ENCODE measurements at regions not wholly inside any gene's neighbourhood (a gene's known extent, or its start where the extent isn't known, plus 50 kb on each side); places are given as distances from the start of the nearest gene placed in this dataset.

DNA sequence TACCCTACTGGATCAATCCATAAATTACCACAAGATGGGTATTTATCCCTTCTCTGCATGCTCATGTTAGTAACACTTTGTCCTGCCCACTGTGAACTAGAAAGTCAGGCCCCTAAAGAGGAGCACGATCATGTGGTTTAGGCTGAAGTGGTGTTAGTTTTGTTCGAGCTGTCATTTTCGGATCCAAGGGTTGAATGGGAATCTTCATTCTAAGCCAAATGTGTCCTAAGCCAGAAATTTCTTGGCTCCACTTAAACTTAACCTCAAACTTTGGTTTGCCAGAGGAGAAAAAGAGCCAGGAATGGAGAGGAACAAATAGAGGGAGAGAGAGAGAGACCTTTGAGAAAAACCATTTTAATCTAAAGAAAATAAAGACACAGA lies 837.7 kb upstream of the ZNF608 start:
- H3K27ac ChIP-seq (ENCODE audit: low read depth, low read length), result no peak overlapping the region

DNA sequence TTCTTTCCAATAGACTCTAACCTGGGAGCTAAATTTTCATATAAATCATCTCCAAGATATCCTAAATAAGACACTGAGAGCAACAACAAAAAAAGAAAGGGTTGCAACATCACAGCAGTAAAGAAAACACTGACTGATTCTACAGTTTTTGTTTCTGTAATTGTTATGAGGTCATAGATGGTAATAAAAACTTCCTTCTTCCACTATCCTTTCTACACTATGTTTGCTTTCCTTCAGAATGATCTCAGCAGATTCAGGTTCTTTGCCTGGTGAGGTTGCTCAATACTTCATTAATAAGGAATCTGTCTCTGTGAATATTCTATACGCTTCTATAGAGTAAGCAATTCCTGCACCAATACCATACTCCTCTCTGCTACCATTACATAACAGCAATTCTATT lies 835.6 kb upstream of the GRAMD2B start:
- no peak overlapping the region for H3K27ac ChIP-seq (ENCODE audit: low read depth, low read length)
- WGBS (ENCODE audit: insufficient coverage), result no CpG with 5 or more reads among the region's 1 CpG
- H3K36me3 ChIP-seq (ENCODE audit: control insufficient read depth, insufficient read depth, low read length), result no peaks in the 10 kb centered on the region
- H3K4me3 ChIP-seq (ENCODE audit: low read depth, low read length), result no peak overlapping the region
- H3K4me1 ChIP-seq (ENCODE audit: control insufficient read depth, insufficient read depth, low read length), result no peaks in the 10 kb centered on the region
- no peaks in the 10 kb centered on the region for H3K27me3 ChIP-seq (ENCODE audit: control insufficient read depth, insufficient read depth, low read length)
- DNase-seq (ENCODE audit: low read depth in 4 of 6, low spot score in 6 of 6), result no peak
- no peaks in the 10 kb centered on the region for H3K9me3 ChIP-seq (ENCODE audit: control insufficient read depth, insufficient read depth, low read length)

More for the DNA sequence above, 837.7 kb upstream of the ZNF608 start:
- no CpG with 5 or more reads among the region's 3 CpGs for WGBS (ENCODE audit: insufficient coverage)
- Histone ChIP-seq H3K4me1 (ENCODE audit: control insufficient read depth, insufficient read depth, low read length) (no peaks in the 10 kb centered on the region), H3K36me3 (ENCODE audit: control insufficient read depth, insufficient read depth, low read length) (no peaks in the 10 kb centered on the region), H3K9me3 (ENCODE audit: control insufficient read depth, insufficient read depth, low read length) (peaks cover 1% of the 10 kb centered on the region), H3K4me3 (ENCODE audit: low read depth, low read length) (no peak overlapping the region), H3K27me3 (ENCODE audit: control insufficient read depth, insufficient read depth, low read length) (no peaks in the 10 kb centered on the region)
- peak in 2 of 6 donors; percentile 44 to 91 for DNase-seq (ENCODE audit: low read depth in 4 of 6, low spot score in 6 of 6)

DNA sequence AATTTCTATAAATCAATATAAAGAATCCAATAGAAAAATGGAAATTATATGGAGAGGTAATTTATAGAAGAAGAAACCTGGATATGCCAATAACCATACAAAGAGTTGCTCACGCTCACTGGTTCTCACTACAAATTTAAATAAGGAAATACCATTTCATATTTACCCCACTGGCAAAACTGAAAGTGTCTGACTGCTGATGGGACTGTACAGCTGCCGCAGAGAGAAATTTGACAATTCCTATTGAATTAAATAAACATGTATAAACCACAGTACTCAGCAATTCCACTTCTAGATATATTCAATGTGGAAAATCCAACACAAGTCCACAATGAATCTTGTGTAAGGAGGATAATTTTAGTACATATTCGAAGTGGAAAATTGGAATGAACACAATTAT lies 830.4 kb upstream of the GRAMD2B start:
- no peaks in the 10 kb centered on the region for H3K36me3 ChIP-seq (ENCODE audit: control insufficient read depth, insufficient read depth, low read length)

GRCh38 chr5:125595095-125595494 lies 828.1 kb upstream of the GRAMD2B start:
- DNase-seq (ENCODE audit: low read depth in 4 of 6, low spot score in 6 of 6), result peak in 2 of 6 donors; percentile 53 to 79

More for the DNA sequence above, 830.4 kb upstream of the GRAMD2B start:
- no peak for DNase-seq (ENCODE audit: low read depth in 4 of 6, low spot score in 6 of 6)
- no peaks in the 10 kb centered on the region for H3K9me3 ChIP-seq (ENCODE audit: control insufficient read depth, insufficient read depth, low read length)
- no CpG with 5 or more reads among the region's 3 CpGs for WGBS (ENCODE audit: insufficient coverage)
- H3K27me3 ChIP-seq (ENCODE audit: control insufficient read depth, insufficient read depth, low read length), result no peaks in the 10 kb centered on the region
- H3K27ac ChIP-seq (ENCODE audit: low read depth, low read length), result no peak overlapping the region
- no peak overlapping the region for H3K4me3 ChIP-seq (ENCODE audit: low read depth, low read length)
- no peaks in the 10 kb centered on the region for H3K4me1 ChIP-seq (ENCODE audit: control insufficient read depth, insufficient read depth, low read length)

GRCh38 chr5:125595845-125596244 lies 827.4 kb upstream of the GRAMD2B start:
- DNase-seq (ENCODE audit: low read depth in 4 of 6, low spot score in 6 of 6), result no peak
- Histone ChIP-seq H3K27ac (ENCODE audit: low read depth, low read length) (no peak overlapping the region), H3K27me3 (ENCODE audit: control insufficient read depth, insufficient read depth, low read length) (no peaks in the 10 kb centered on the region), H3K36me3 (ENCODE audit: control insufficient read depth, insufficient read depth, low read length) (no peaks in the 10 kb centered on the region), H3K9me3 (ENCODE audit: control insufficient read depth, insufficient read depth, low read length) (no peaks in the 10 kb centered on the region), H3K4me1 (ENCODE audit: control insufficient read depth, insufficient read depth, low read length) (no peaks in the 10 kb centered on the region), H3K4me3 (ENCODE audit: low read depth, low read length) (no peak overlapping the region)
- 91% methylated on average over 1 of the region's 3 CpGs for WGBS (ENCODE audit: insufficient coverage)

More at GRCh38 chr5:125595095-125595494, 828.1 kb upstream of the GRAMD2B start:
- Histone ChIP-seq H3K27ac (ENCODE audit: low read depth, low read length) (no peak overlapping the region), H3K9me3 (ENCODE audit: control insufficient read depth, insufficient read depth, low read length) (no peaks in the 10 kb centered on the region), H3K4me1 (ENCODE audit: control insufficient read depth, insufficient read depth, low read length) (no peaks in the 10 kb centered on the region), H3K4me3 (ENCODE audit: low read depth, low read length) (no peak overlapping the region), H3K27me3 (ENCODE audit: control insufficient read depth, insufficient read depth, low read length) (no peaks in the 10 kb centered on the region), H3K36me3 (ENCODE audit: control insufficient read depth, insufficient read depth, low read length) (no peaks in the 10 kb centered on the region)
- 68% methylated on average over 2 of the region's 6 CpGs for WGBS (ENCODE audit: insufficient coverage)

GRCh38 chr5:125597338-125597737 lies 825.9 kb upstream of the GRAMD2B start:
- no peaks in the 10 kb centered on the region for H3K27me3 ChIP-seq (ENCODE audit: control insufficient read depth, insufficient read depth, low read length)
- WGBS (ENCODE audit: insufficient coverage), result no CpG with 5 or more reads among the region's 2 CpGs
- no peak overlapping the region for H3K27ac ChIP-seq (ENCODE audit: low read depth, low read length)
- no peak overlapping the region for H3K4me3 ChIP-seq (ENCODE audit: low read depth, low read length)
- no peaks in the 10 kb centered on the region for H3K4me1 ChIP-seq (ENCODE audit: control insufficient read depth, insufficient read depth, low read length)
- no peaks in the 10 kb centered on the region for H3K36me3 ChIP-seq (ENCODE audit: control insufficient read depth, insufficient read depth, low read length)
- DNase-seq (ENCODE audit: low read depth in 4 of 6, low spot score in 6 of 6), result no peak
- no peaks in the 10 kb centered on the region for H3K9me3 ChIP-seq (ENCODE audit: control insufficient read depth, insufficient read depth, low read length)

GRCh38 chr5:125600559-125600958 lies 822.6 kb upstream of the GRAMD2B start:
- WGBS (ENCODE audit: insufficient coverage), result 88% methylated on average over 1 of the region's 1 CpG
- no peaks in the 10 kb centered on the region for H3K9me3 ChIP-seq (ENCODE audit: control insufficient read depth, insufficient read depth, low read length)

DNA sequence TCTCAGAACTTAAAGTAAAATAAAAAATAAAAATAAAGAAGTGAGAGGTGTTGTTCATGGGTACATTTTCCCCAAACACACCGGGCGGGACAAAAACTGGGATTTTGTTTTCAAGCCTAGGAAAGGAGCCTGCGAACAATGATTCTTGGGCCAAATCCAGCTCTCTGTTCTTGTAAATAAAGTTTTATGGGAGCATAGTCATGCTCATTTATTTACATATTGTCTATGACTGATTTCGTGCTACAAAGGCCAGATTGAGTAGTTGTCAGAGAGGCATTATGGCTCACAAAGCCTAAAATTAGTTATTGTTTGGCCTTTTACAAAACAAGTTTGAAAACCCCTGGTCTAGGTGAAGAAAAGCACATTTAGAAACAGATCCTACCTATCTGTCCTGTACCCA lies 821.0 kb upstream of the GRAMD2B start:
- no peaks in the 10 kb centered on the region for H3K36me3 ChIP-seq (ENCODE audit: control insufficient read depth, insufficient read depth, low read length)
- no peak overlapping the region for H3K4me3 ChIP-seq (ENCODE audit: low read depth, low read length)
- no peaks in the 10 kb centered on the region for H3K4me1 ChIP-seq (ENCODE audit: control insufficient read depth, insufficient read depth, low read length)
- H3K27me3 ChIP-seq (ENCODE audit: control insufficient read depth, insufficient read depth, low read length), result no peaks in the 10 kb centered on the region
- WGBS (ENCODE audit: insufficient coverage), result 80% methylated on average over 1 of the region's 4 CpGs
- DNase-seq (ENCODE audit: low read depth in 4 of 6, low spot score in 6 of 6), result no peak
- no peak overlapping the region for H3K27ac ChIP-seq (ENCODE audit: low read depth, low read length)
- H3K9me3 ChIP-seq (ENCODE audit: control insufficient read depth, insufficient read depth, low read length), result no peaks in the 10 kb centered on the region

More at GRCh38 chr5:125600559-125600958, 822.6 kb upstream of the GRAMD2B start:
- H3K4me1 ChIP-seq (ENCODE audit: control insufficient read depth, insufficient read depth, low read length), result no peaks in the 10 kb centered on the region
- no peak for DNase-seq (ENCODE audit: low read depth in 4 of 6, low spot score in 6 of 6)
- H3K27me3 ChIP-seq (ENCODE audit: control insufficient read depth, insufficient read depth, low read length), result no peaks in the 10 kb centered on the region
- H3K27ac ChIP-seq (ENCODE audit: low read depth, low read length), result no peak overlapping the region
- no peak overlapping the region for H3K4me3 ChIP-seq (ENCODE audit: low read depth, low read length)
- no peaks in the 10 kb centered on the region for H3K36me3 ChIP-seq (ENCODE audit: control insufficient read depth, insufficient read depth, low read length)

- Histone ChIP-seq H3K4me3 (ENCODE audit: low read depth, low read length) (no peak overlapping the region), H3K27me3 (ENCODE audit: control insufficient read depth, insufficient read depth, low read length) (no peaks in the 10 kb centered on the region), H3K9me3 (ENCODE audit: control insufficient read depth, insufficient read depth, low read length) (no peaks in the 10 kb centered on the region), H3K27ac (ENCODE audit: low read depth, low read length) (no peak overlapping the region), H3K36me3 (ENCODE audit: control insufficient read depth, insufficient read depth, low read length) (no peaks in the 10 kb centered on the region), H3K4me1 (ENCODE audit: control insufficient read depth, insufficient read depth, low read length) (no peaks in the 10 kb centered on the region)
- no CpG with 5 or more reads among the region's 3 CpGs for WGBS (ENCODE audit: insufficient coverage)
- DNase-seq (ENCODE audit: low read depth in 4 of 6, low spot score in 6 of 6), result no peak
Observed at GRCh38 chr5:125603321-125603720, 819.9 kb upstream of the GRAMD2B start.

DNA sequence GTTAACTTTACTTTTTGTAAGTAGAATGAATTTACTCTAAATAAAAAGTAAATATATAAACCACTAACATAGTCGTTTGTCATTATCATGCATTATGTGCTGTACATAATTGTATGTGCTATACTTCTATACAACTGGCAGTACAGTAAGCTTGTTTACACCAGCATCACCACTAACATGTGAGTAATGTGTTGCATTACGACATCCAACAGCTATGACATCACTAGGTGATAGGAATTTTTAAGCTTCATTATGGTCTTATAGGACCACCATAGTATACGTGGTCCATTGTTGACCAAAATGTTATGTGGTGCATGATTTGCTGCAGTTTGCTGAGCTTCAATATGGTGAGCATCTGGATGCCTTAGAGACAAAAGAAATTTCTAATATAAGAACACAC lies 819.1 kb upstream of the GRAMD2B start:
- no peaks in the 10 kb centered on the region for H3K4me1 ChIP-seq (ENCODE audit: control insufficient read depth, insufficient read depth, low read length)
- no peaks in the 10 kb centered on the region for H3K27me3 ChIP-seq (ENCODE audit: control insufficient read depth, insufficient read depth, low read length)
- H3K36me3 ChIP-seq (ENCODE audit: control insufficient read depth, insufficient read depth, low read length), result no peaks in the 10 kb centered on the region
- no peak overlapping the region for H3K4me3 ChIP-seq (ENCODE audit: low read depth, low read length)
- H3K27ac ChIP-seq (ENCODE audit: low read depth, low read length), result no peak overlapping the region
- no peak for DNase-seq (ENCODE audit: low read depth in 4 of 6, low spot score in 6 of 6)
- 100% methylated on average over 1 of the region's 3 CpGs for WGBS (ENCODE audit: insufficient coverage)
- no peaks in the 10 kb centered on the region for H3K9me3 ChIP-seq (ENCODE audit: control insufficient read depth, insufficient read depth, low read length)
